UCSD-AML1 (cell line): ENCODE measurements at regions not wholly inside any gene's neighbourhood (a gene's known extent, or its start where the extent isn't known, plus 50 kb on each side); places are given as distances from the start of the nearest gene placed in this dataset.

Experiments used
- DNase-seq: peaks from one replicate; lab custom pipeline; 2025; ENCODE audit not compliant: unreplicated experiment; lab: John Stamatoyannopoulos, UW

GRCh38 chr3:178062126-178062525, 474.1 kb upstream of the KCNMB2 start:
- no peak for DNase-seq

- DNase-seq = peak; percentile 11
Observed at GRCh38 chr3:178063461-178063860, 472.8 kb upstream of the KCNMB2 start.

GRCh38 chr3:178067721-178068120, 468.5 kb upstream of the KCNMB2 start:
- DNase-seq = no peak

- no peak for DNase-seq
Observed at GRCh38 chr3:178072391-178073305, 463.6 kb upstream of the KCNMB2 start.

GRCh38 chr3:178073366-178073765, 462.9 kb upstream of the KCNMB2 start:
- no peak for DNase-seq

GRCh38 chr3:178075344-178075743, 460.9 kb upstream of the KCNMB2 start:
- DNase-seq = no peak

GRCh38 chr3:178078953-178079352, 457.3 kb upstream of the KCNMB2 start:
- DNase-seq = no peak

- DNase-seq = no peak
Observed at GRCh38 chr3:178079966-178080365, 456.3 kb upstream of the KCNMB2 start.

- no peak for DNase-seq
Observed at GRCh38 chr3:178082326-178082906, 453.8 kb upstream of the KCNMB2 start.

- no peak for DNase-seq
Observed at GRCh38 chr3:178083906-178084866, 452.1 kb upstream of the KCNMB2 start.

- DNase-seq = no peak
Observed at GRCh38 chr3:178084938-178085816, 451.1 kb upstream of the KCNMB2 start.

GRCh38 chr3:178085817-178086123, 450.5 kb upstream of the KCNMB2 start:
- DNase-seq = no peak

GRCh38 chr3:178086144-178086825, 450.0 kb upstream of the KCNMB2 start:
- no peak for DNase-seq

GRCh38 chr3:178087376-178087775, 448.9 kb upstream of the KCNMB2 start:
- DNase-seq = no peak

GRCh38 chr3:178088963-178089362, 447.3 kb upstream of the KCNMB2 start:
- DNase-seq = no peak

GRCh38 chr3:178090899-178091298, 445.3 kb upstream of the KCNMB2 start:
- DNase-seq = no peak

- no peak for DNase-seq
Observed at GRCh38 chr3:178095522-178095921, 440.7 kb upstream of the KCNMB2 start.

GRCh38 chr3:178096955-178097354, 439.3 kb upstream of the KCNMB2 start:
- no peak for DNase-seq

GRCh38 chr3:178097576-178097975, 438.7 kb upstream of the KCNMB2 start:
- DNase-seq = no peak

- no peak for DNase-seq
Observed at GRCh38 chr3:178099274-178099673, 437.0 kb upstream of the KCNMB2 start.
